K562 (cell line): ENCODE measurements at regions not wholly inside any gene's neighbourhood (a gene's known extent, or its start where the extent isn't known, plus 50 kb on each side); places are given as distances from the start of the nearest gene placed in this dataset.

ENCODE experiments used
- CEBPB ChIP-seq: fragments of 450-650 bp; IDR thresholded peaks from 2 replicates; pipeline ENCODE4 v1.6.1; 2016; ENCODE audit warnings: missing genetic modification characterization, missing compliant biosample characterization
- EHMT2 ChIP-seq: fragments of 450-650 bp; IDR thresholded peaks from 2 replicates; pipeline ENCODE4 v1.6.1; 2018; ENCODE audit warnings: antibody characterized with exemption
- GTF2E2 ChIP-seq: fragments of 200-800 bp; sonication (Bioruptor generic); IDR thresholded peaks from 2 replicates; pipeline ENCODE4 v1.6.1; 2016; ENCODE audit warnings: missing genetic modification characterization, missing compliant biosample characterization
- ZBTB33 ChIP-seq: sonication (generic); formaldehyde crosslinking; IDR thresholded peaks from 2 replicates; pipeline ENCODE4 v1.8.1; 2023; ENCODE audit warnings: mild to moderate bottlenecking, missing genetic modification reagents
- ZKSCAN3 ChIP-seq: fragments of 250-450 bp; sonication (Bioruptor Pico); IDR thresholded peaks from 2 replicates; pipeline ENCODE4 v1.4.0; 2020
- TF ChIP-seq, protein P1 (sequence below): IDR thresholded peaks from 2 replicates; pipeline ENCODE4 v1.6.1; 2011; ENCODE audit warnings: borderline replicate concordance, low read depth, mild to moderate bottlenecking, moderate library complexity, low read length; ENCODE audit not compliant: insufficient read depth, poor library complexity, severe bottlenecking
- TF ChIP-seq, protein P2 (sequence below), 2 experiments: IDR thresholded peaks in 1 of 2; conservative IDR thresholded peaks in 1 of 2; 2 replicates each; pipeline ENCODE4 v1.6.1; 2016; ENCODE audit warnings: low read depth in 2 of 2, mild to moderate bottlenecking in 1 of 2, missing compliant biosample characterization in 1 of 2, missing genetic modification characterization in 1 of 2, moderate library complexity in 1 of 2
- TF ChIP-seq, protein P3 (sequence below): fragments of 450-650 bp; formaldehyde crosslinking; IDR thresholded peaks from 2 replicates; pipeline ENCODE4 v1.4.0; 2022; ENCODE audit warnings: missing genetic modification characterization

DNA sequence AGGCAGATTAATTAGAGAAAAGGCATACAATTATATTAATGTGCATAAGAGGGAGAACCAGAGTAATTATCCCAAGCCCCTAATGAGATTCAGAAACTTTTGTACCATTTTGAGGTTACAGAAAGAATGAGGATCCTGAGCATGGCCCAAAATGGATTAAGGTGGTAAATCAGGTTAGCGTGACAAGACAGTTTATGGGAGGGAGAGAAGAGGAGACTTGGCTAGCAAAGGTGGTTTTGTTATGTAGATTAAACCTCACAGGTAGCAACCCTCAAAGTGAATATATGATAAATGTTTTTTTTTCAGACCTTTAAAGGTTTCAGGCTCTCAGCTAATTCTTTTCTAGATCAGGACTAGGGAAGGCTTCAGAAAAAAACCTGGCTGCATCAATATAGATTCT lies 781.8 kb downstream of the FAM133A start (continued):
- TF ChIP-seq, protein P1, sequence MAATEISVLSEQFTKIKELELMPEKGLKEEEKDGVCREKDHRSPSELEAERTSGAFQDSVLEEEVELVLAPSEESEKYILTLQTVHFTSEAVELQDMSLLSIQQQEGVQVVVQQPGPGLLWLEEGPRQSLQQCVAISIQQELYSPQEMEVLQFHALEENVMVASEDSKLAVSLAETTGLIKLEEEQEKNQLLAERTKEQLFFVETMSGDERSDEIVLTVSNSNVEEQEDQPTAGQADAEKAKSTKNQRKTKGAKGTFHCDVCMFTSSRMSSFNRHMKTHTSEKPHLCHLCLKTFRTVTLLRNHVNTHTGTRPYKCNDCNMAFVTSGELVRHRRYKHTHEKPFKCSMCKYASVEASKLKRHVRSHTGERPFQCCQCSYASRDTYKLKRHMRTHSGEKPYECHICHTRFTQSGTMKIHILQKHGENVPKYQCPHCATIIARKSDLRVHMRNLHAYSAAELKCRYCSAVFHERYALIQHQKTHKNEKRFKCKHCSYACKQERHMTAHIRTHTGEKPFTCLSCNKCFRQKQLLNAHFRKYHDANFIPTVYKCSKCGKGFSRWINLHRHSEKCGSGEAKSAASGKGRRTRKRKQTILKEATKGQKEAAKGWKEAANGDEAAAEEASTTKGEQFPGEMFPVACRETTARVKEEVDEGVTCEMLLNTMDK: no peak
- TF ChIP-seq GTF2E2 (tag): no peak
- TF ChIP-seq ZBTB33: no peak
- no peak for TF ChIP-seq EHMT2
- TF ChIP-seq, protein P2, sequence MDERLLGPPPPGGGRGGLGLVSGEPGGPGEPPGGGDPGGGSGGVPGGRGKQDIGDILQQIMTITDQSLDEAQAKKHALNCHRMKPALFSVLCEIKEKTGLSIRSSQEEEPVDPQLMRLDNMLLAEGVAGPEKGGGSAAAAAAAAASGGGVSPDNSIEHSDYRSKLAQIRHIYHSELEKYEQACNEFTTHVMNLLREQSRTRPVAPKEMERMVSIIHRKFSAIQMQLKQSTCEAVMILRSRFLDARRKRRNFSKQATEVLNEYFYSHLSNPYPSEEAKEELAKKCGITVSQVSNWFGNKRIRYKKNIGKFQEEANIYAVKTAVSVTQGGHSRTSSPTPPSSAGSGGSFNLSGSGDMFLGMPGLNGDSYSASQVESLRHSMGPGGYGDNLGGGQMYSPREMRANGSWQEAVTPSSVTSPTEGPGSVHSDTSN (CRISPR knock-in tag; IDR thresholded peaks at IDR 0.05; ENCODE audit: low read depth): no peak
- TF ChIP-seq, protein P2 (tag; conservative IDR thresholded peaks at IDR 0.05; ENCODE audit: low read depth): no peak
- TF ChIP-seq, protein P3, sequence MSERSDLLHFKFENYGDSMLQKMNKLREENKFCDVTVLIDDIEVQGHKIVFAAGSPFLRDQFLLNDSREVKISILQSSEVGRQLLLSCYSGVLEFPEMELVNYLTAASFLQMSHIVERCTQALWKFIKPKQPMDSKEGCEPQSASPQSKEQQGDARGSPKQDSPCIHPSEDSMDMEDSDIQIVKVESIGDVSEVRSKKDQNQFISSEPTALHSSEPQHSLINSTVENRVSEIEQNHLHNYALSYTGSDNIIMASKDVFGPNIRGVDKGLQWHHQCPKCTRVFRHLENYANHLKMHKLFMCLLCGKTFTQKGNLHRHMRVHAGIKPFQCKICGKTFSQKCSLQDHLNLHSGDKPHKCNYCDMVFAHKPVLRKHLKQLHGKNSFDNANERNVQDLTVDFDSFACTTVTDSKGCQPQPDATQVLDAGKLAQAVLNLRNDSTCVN: no peak
- TF ChIP-seq ZKSCAN3 (CRISPR knock-in tag): no peak
- no peak for TF ChIP-seq CEBPB
